Gastroesophageal sphincter (tissue), 3 donors: ENCODE measurements at regions not wholly inside any gene's neighbourhood (a gene's known extent, or its start where the extent isn't known, plus 50 kb on each side); places are given as distances from the start of the nearest gene placed in this dataset.

Experiments used
- EP300 ChIP-seq: sonication (generic); formaldehyde crosslinking; IDR thresholded peaks from one replicate; pipeline ENCODE4 v1.6.1; 2017; ENCODE audit warnings: antibody characterized with exemption, mild to moderate bottlenecking
- POLR2A ChIP-seq, 2 donors: fragments of 450-650 bp; IDR thresholded peaks; one replicate each; pipeline ENCODE4 v1.6.1; 2017; ENCODE audit warnings: antibody characterized with exemption in 2 of 2, mild to moderate bottlenecking in 2 of 2, moderate library complexity in 1 of 2
- TF ChIP-seq, protein P1 (sequence below), 4 experiments: fragments of 200-600 bp in 2 of 4; fragments of 450-650 bp in 2 of 4; sonication (generic) in 1 of 4; IDR thresholded peaks; one replicate each; pipeline ENCODE4 v1.5.1; 2017 to 2019; ENCODE audit warnings: antibody characterized with exemption in 4 of 4, mild to moderate bottlenecking in 2 of 4, moderate library complexity in 2 of 4

DNA sequence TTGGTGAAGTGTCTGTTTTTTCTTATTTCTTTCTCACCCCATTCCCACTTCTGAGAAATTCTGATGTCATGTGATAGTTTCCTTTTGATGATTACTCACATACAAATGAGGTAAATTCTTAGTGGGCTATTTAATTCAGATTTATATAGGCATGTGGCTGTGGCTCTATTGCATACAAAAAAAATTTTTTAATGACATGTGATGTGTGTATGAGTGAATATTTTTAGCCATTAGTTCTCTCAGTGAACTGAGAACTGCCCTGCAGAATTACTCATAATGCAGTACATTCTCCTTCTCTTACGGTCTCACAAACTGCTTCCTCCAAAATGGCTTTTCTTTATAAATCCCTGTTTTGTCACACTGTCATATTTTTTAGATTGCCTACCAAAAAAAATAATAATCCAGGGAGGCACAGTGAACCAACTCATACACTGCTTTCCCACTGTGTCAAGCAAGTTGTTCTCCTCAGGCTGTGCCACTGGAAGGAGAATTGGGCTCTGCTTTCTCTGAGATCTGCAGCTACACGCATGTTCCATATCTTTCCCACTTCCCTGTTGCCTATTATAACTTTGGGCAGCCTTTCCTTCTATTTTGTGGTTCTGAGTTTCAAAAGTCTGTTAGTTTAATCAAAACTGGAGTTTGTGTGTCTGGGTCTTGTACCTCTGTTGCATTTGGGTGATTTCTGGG, 415.7 kb upstream of the THBS1 start:
- no peak for TF ChIP-seq POLR2A (IDR thresholded peaks at IDR 0.05)
- TF ChIP-seq, protein P1, sequence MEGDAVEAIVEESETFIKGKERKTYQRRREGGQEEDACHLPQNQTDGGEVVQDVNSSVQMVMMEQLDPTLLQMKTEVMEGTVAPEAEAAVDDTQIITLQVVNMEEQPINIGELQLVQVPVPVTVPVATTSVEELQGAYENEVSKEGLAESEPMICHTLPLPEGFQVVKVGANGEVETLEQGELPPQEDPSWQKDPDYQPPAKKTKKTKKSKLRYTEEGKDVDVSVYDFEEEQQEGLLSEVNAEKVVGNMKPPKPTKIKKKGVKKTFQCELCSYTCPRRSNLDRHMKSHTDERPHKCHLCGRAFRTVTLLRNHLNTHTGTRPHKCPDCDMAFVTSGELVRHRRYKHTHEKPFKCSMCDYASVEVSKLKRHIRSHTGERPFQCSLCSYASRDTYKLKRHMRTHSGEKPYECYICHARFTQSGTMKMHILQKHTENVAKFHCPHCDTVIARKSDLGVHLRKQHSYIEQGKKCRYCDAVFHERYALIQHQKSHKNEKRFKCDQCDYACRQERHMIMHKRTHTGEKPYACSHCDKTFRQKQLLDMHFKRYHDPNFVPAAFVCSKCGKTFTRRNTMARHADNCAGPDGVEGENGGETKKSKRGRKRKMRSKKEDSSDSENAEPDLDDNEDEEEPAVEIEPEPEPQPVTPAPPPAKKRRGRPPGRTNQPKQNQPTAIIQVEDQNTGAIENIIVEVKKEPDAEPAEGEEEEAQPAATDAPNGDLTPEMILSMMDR (IDR thresholded peaks at IDR 0.05) = no peak
- TF ChIP-seq EP300 = no peak
